Ureter (tissue), 1 donor: ENCODE measurements at regions not wholly inside any gene's neighbourhood (a gene's known extent, or its start where the extent isn't known, plus 50 kb on each side); places are given as distances from the start of the nearest gene placed in this dataset.
"Not testable (repeated sequence)": the region's sequence is repeated elsewhere in the genome, so short reads cannot be mapped to it uniquely, and the experiment has no call there.

Experiments used
- DNase-seq: peaks from one replicate; pipeline ENCODE4 v3.0.0-alpha.2; 2020; ENCODE audit warnings: low spot score
- donor health status: DM: yes; HTN: yes; CAD: no.

DNA sequence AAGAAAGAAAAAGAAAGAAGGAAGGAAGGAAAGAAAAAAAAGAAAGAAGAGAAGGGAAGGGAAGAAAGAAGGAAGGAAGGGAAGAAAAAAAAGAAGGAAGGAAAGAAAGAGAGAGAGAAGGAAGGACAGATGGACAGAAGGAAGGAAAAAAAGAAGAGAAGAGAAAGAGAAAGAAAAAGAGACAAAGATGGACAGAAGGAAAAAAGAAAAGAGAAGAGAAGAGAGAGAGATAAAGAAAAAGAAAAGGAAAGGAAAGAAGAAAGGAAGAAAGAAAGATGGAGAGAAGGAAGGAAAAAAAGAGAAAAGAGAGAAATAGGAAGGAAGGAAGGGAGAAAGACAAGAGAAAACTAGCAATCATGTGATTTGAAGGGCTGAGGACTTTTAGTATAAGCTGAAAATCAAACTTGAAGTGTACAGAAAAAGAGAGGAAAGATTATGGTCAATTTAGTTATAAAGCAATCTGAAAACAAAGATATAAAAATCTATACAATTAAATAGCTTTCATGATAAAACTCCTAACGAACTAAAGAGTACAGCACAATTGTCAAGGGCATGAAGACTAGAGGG, 115.3 kb downstream of the LTN1 start:
- DNase-seq: no peak

DNA sequence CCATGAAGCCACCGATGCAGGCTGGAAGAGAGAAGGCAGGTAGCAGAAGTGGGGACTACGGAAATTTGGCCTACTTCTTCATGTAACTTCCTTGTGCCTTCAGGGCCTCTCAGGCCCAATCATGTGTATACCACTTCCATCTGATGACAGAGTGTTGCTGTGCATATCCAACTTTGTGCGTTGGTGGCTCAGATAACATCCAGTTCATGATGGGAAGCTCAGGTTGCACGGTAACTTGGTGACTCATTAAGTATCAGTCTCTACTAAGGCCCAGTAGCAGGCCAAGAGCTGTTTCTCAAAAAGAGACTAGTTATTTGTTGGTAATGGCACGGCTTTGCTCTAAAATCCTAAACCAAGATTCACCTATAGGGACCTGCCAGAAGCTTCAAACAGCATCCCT, 117.6 kb downstream of the LTN1 start:
- no peak for DNase-seq

DNA sequence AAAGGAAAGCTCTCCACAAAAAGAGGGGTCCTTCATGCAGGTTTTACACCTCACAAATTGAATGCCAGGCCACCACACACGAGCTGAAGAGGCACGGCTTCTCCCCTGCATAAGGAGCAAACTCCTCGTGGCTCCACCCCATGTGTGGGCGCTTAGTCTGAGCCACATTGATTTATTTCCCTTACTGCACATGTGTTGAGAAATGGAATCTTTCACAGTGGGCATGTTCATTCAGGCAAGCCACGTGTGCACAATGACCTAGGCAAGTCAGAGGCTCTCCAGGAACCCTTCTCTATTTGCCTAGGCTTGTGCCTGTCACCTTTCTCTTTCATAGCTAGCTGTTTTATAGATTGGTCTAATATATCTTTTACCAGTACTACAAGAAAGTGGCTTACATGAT, 120.5 kb downstream of the LTN1 start:
- DNase-seq: no peak

DNA sequence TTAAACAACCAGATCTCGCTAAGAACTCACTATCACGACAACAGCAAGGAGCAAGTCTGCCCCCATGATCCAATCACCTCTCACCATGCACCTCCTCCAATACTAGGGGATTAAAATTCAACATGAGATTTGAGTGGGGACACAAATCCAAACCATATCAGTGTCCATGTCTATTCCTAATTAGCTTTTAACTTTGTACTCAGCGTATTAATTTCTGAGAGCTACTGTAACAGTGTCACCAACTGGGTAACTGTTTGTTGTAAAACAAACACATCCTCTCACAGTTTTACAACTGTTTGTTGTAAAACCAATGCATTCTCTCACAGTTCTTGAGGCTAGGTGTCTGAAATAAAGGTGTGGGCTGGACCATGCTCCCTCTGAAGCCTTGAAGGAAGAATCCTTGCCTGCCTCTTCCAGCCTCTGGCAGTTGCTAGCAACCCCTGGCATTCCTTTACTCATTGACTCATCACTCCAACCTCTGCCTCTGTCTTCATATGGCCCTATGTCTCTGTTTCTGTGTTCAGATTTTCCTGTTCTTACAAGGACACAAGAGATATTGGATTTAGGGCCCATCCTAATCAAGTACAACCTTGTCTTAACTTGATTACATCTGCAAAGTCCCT, 121.2 kb downstream of the LTN1 start:
- no peak for DNase-seq

DNA sequence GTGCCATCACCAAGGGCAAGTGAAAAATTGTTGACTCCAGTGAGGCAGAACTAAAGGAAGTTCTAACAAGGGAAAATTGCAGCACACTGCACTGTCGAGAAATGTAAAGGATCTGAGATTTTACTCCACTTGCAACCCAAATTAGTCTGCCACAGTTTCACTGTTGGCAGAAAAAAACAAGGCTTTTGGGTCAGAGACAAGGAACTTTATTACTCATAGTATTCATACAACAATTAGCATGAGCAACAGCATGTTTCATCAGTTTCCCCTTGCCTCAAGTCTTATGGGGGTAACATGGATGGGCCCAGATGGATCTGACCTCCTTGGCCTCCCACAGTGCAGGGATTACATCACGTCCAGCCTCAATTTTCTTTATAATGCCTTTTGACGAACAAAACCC, 125.3 kb downstream of the LTN1 start:
- DNase-seq: no peak

DNA sequence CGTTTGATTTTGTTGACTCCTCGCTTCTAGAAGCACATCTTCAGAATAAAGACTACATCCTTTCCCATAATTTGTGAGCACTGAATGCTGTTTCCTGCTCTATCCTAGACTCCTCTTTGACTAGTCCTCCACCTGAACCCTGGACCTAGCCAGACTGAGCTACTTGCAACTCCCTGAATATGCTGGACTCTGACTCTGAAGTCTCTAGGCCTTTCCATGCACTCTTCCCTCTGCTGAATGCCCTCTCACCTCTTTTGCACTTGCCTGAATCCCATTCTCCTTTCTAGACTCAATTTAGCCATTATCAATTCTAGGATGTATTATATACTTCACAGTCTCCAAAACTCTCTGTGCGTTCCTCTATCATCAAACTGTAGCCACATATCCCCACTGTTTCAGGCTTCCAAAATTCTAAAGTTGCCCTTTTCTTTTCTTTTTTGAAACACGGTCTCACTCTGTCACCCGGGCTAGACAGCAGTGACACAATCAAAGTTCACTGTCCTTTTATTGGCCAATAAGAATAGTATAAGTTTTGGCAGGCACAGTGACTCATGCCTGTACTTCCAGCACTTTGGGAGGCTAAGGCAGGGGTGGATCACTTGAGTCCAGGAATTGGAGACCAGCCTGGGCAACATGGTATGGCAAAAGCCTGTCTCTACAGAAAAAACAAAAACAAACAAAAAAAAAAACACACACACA, 127.0 kb downstream of the LTN1 start:
- DNase-seq: no peak

DNA sequence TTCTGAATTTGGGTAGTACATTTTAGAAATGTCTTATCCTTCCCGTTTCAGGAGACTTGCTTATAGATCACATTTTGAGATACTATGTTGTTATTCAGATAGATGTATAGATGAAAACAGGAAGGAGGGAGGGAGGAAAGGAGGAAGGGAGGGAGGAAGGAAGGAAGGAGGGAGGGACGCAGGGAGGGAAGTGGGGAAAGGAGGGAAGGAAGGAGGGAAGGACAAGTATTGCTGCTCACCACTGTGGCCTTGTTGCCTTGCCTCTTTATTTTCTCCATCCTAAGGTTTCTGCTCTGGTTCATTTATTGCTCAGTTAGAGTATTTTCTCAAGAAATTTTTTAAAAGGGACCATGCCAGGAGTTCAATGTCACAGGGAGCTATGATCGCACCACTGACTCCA, 134.3 kb downstream of the LTN1 start:
- DNase-seq: no peak

DNA sequence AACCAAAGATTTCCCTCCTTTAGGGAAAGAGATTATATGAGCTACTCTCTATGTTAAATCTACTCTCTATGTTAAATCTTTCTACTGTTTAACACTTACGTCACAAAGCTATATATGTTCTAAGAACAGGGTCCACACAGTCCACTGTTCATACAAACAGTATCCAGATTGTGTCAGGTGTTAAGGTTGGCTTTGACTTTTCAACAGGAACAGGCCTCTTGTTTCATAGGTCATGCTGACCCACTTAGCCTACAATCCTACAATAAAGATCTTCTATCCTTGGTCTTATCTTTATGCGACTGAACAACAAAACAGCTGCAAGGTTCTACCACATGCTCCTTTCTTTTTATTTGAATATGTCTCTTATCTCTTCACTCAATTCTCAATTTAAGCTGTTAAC, 134.9 kb downstream of the LTN1 start:
- DNase-seq: no peak

DNA sequence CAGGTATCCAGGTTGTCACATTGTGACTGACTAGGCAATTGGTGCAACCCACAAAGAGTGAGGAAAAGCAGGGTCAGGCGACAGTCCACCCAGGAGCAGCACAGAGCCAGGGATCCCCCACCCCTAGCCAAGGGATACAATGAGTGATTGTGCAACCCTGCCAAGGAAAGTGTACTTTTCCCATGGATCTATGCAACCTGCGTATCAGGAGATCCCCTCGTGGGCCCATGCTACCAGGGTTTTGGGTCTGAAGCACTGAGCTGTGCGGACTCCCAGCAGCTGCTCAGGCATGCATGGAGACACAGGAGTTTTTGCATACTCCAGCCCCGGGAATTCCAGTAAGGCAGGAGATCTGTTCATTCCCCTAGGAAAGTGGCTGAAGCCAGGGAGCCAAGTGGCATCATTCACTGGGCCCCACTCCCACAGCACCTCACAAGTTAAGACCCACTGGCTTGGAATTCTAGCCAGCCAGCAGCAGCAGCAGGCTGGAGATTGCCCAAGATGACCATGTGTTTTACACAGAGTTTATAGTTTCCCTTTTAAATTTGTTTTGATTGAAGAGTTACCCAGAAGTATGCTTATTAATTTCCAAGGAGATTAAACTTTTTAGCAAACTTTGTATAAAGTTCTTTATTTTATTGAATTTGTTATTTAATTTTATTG, 136.0 kb downstream of the LTN1 start:
- DNase-seq: no peak

DNA sequence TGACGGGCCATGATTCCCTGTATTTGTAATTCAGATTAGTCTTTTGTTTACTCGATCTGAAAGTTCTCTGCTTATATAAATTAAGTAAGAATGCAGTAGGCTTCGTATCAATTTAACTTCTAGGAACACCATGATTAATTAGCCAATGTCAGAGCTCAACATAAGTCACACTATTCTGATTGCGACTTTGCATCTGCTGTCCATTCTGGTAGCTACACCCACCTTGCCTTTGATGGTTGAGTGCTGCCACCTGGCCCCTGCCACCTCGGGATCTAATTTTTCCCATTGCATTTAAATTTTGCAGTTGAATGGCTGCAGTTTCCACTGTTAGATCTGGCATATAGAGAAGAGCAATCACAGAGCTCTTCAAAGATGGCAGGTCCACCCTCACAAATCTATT, 140.0 kb downstream of the LTN1 start:
- DNase-seq: no peak

DNA sequence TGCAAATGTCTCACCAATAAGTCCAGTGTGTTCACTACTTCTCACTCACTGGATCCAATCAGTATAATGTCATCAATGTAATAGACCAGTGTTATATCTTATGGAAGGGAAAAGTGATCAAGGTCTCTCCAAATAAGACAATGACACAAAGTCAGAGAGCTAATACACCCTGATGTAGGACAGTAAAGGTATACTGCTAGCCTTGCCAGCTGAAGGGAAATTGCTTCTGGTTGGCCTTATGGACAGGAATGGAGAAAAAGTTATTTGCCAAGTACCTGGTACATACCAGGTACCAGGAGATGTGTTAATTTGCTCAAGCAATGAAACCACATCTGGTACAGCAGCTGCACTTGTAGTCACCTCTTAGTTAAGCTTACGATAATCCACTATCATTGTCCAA, 141.0 kb downstream of the LTN1 start:
- no peak for DNase-seq

DNA sequence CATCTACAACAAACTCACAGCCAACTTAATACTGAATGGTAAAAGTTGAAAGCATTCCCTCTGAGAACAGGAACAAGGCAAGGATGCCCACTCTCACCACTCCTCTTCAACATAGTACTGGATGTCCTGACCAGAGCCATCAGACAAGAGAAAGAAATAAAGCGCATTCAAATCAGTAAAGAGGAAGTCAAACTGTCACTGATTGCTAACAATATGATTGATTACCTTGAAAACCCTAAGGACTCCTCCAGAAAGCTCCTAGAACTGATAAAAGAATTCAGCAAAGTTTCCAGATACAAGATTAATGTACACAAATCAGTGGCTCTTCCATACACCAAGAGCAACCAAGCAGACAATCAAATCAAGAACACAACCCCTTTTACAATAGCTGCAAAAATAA, 153.4 kb downstream of the LTN1 start:
- not testable (repeated sequence) for DNase-seq

DNA sequence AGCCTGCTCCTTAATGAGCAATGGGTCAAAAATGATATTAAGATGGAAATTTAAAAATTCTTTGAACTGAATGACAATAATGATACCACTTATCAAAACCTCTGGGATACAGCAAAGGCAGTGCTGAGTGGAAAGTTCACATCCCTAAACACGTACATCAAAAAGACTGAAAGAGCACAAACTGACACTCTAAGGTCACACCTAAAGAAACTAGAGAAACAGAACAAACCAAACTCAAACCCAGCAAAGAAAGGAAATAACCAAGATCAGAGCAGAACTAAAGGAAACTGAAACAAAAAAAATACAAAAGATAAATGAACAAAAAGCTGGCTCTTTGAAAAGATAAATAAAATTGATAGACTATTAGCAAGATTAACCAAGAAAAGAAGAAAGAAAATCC, 155.3 kb downstream of the LTN1 start:
- DNase-seq: not testable (repeated sequence)

DNA sequence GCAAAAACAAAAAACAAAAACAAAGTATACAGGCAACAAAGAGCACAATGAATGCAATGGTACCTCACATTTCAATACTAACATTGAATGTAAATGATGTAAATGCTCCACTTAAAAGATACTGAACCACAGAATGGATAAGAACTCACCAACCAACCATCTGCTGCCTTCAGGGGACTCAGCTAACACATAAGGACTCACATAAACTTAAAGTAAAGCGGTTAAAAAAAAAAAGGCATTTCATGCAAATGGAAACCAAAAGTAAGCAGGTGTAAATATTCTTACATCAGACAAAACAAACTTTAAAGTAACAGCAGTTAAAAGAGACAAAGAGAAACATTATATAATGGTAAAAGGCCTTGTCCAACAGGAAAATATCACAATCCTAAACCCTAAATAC, 156.1 kb downstream of the LTN1 start:
- not testable (repeated sequence) for DNase-seq

DNA sequence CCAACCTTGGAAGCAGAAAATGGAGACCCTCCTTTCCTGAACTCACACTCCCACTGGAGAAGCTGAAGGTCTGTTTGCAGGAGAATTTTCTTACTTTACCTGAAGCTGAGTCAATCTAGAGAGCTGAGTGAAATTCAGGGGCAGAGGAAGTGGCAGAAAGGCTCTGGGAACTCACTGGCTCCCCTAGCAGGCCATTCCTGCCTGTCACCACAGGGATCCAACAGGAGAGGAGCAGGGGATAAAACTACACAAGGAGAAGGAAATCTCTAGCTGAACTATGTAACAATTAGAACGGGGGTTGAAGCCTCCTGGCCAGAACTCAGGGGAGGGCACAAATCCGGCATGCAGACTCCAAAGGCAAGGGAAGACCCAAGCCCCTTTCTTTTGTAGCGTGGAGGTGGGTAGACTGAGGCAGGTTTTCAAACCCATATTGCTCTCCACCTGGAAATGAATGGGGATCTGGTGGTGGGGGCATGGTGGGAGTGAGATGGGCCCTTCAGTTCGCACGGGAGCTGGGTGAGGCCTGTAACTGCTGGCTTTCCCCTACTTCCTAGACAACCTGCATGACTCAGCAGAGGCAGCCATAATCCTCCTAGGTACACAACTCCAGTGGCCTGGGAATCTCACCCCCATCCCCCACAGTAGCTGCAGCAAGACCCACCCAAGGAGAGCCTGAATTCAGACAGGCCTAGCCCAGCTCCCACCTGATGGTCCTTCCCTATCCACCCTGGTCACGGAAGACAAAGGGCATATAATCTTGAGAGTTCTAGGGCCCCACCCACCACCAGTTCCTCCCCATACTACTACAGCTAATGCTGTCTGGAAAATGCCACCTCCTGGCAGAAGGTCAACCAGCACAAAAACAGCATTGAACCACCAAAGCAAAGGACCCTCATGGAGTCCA, 158.1 kb downstream of the LTN1 start:
- DNase-seq: no peak

DNA sequence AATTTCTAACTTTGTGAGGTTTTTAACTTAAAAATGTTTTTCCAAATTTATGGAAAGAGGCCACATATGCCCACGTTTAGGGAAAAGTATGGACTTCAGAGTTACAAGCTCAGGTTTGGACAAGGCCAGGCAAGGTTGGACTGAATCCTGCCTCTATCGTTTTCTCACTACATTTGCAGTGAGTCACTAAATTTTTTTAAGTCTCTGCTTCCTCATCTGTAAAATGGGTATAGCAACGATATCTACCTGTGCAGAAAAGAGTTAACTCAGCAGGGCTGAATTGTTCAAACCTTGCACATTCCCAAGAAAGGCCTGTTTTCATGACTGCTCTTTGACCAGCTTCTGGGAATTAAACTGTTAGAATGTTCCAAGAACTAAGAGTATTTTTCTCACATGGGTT, 159.1 kb downstream of the LTN1 start:
- DNase-seq: no peak

DNA sequence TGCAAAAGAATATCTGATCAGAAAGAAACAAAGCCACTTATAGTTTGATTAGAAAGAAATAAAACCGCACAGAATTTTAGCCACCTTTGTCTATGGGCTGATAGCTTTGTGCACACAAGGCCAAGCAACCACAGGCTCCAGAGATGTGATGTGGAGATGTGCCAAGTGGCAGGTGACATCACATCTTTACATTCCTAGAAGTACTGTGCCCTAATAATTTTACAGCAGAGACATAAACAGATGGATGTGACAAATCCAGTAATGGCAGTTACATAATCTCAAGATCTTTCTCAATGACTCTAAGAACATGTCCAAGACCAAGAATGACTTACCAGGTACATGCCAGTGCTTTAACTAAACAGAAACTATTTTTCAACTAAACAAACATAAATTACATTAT, 159.5 kb downstream of the LTN1 start:
- no peak for DNase-seq

DNA sequence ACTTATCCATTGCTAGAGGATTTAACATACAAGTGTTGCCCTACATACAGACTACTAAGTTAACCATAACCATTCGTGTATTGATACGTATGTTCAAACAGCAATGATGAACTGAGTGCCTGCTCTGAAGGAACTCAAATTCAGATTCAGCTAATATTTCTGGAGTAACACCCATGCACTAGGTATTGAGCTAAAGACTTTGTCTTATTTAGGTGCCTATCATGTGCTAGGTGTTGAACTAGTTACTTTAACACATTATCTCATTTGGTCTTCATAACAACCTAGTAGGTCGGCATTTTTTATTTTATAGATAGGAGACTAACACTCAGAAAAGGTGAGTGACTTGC, 160.0 kb downstream of the LTN1 start:
- no peak for DNase-seq

DNA sequence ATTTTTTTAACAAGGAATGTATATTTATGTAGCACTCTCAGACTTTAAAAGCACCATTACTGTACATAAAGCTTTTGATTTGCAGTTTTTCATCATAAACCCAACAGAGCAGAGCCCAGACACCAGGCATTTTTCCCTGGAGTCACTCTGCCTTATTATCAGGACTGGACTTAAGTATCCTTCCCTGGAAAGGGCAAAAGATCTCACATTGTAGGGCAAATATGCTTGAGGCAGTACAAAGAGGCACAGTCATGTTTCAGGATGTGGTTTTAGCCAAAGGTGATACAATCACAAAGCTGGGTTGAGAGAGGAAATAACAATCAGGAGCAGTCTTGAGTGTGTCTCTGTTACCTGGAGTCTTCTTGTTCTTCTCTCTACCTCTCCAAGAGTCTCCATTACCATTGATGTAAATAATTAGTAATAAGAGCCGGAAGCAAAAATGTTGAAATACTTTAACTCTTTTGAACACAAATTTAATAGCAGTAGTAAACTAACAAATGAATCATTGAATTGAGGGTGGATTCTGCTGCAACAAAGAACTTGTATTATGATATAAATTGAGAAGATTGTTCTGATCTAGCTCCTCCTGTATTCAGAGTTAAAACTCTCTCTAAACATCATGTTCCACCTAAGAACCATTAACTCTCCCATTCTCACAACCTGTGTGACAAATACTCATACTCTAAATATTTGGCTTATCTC, 160.5 kb downstream of the LTN1 start:
- no peak for DNase-seq

DNA sequence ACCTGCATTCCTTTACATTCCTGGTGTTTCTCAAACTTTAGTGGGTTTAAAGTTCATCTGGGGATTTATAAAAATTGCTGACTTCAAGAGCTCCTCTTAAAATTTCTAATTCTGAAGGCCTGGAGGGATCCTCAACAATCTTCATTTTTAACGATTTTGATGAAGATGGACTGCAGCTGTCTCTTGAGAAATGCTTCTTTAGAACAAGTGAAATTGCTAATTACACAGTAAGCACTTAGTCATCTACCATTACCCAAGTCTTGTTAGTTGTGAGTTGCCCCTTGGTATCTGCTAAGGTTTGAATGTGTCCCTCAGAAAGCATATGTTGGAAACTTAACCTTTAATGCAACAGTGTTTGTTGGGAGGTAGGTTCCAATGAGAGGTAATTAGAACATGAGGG, 163.7 kb downstream of the LTN1 start:
- DNase-seq: no peak

DNA sequence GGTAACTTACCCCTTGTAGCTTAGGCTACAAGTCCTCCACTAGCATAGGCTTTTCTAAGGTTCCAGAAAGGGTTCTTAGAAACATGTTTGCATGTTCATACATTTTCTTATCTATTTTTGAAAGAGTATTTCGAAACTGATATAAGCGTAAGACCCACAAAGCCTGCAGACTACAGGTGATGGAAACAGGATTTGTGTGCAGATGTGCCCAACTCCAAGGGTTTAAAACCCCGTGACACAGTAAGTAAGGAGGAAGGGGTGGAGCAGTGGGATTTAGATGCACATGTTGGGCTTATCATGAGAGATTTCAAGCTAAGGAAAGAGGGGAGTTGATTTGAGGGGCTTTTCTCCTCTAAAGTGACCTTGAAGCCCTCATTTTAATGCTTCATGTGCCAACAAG, 164.7 kb downstream of the LTN1 start:
- no peak for DNase-seq

DNA sequence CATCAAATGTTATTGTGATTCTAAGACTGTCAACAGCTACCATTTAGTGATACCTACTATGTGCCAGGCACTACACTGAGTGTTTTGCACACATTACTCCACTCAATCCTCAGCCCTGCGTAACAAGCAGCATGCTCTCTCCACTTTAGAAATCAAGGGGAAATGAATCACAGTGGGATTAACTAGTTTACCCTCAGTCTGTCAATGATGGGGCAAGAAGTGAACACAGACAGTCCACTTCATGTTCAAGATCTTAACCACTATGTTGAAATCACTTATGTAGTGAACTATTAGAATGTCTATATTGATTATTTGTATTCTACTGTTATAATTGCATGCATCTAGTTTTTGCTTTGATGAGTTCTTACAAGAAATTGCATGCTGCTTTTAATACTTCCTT, 165.3 kb downstream of the LTN1 start:
- DNase-seq: no peak
